ENCODE measurements at regions not wholly inside any gene's neighbourhood (a gene's known extent, or its start where the extent isn't known, plus 50 kb on each side); places are given as distances from the start of the nearest gene placed in this dataset.

GRCh38 chr9:88696501-88696900, 161.5 kb downstream of the NXNL2 start:
- DNase-seq, result no peak

GRCh38 chr9:88697764-88698432, 162.9 kb downstream of the NXNL2 start:
- DNase-seq, result no peak

DNA sequence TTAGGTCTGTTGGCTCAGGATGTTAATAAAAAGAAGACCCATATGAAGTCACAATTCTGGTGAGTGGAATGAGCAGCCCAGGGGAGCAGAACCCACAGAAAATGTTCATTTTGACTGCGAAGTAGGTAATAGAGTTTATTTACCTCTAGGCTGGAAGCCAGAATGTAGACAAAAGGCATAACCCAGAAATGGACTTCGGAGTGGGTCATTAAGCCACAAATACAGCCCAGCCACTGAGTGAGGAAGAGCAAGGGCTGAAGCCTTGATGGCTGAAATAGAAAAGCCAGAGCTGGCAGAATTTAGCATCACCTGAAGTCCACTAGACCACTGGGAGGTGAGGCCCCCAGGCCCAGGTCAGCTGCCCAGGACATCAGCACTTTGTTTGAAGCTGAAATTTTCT, 168.0 kb downstream of the NXNL2 start:
- DNase-seq, result no peak

DNA sequence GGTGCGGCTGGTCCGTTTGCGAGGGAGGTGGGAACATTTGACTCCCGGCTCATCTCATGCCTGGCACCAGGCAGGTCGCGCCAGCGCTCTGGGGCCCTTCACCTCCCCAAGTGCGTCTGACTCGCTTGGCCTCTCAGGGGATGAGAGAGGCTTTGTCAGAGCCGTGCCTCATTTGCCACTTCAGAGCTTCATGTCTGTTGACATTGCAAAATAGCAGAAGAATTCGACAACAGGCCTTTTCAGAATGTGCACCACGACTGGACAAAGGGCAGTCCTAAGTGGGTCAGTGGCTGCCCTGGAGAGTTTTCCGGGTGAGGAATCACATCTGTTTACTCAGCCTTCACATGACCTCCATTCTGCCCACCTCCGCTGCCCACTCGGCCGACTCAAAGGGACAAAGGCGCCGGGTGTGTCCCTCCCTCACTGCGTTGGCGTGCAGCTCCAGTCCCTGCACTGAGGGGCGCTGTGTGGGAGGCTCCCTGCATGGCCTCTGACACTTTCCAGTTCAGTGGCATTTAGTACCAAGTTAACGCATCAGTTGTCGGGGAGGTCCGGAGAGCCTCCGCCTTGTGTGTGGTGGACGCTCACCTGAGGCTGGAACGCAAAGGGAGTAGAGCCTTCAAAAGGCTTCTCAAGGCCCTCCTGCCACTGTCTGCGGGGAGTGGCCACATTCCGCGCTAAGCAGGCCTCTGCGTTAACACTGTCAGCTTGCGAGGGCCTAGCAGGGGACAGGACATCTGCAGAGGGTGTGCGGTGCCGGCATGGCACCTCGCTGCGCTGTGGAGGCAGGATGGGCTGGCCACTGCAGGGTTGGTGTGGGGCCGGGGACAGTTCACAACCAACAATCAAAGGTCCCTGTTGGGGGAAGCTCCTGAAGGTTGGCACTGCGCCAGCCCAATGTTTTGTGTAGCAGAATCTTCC, 171.5 kb downstream of the NXNL2 start:
- no peak for DNase-seq

GRCh38 chr9:88710449-88710848, 175.5 kb downstream of the NXNL2 start:
- no peak for DNase-seq

GRCh38 chr9:88711719-88712118, 176.7 kb downstream of the NXNL2 start:
- DNase-seq, result no peak

- no peak for DNase-seq
These were observed 177.5 kb downstream of the NXNL2 start for GRCh38 chr9:88712484-88712883.

- DNase-seq, result no peak
These were observed 178.0 kb downstream of the NXNL2 start for GRCh38 chr9:88713010-88713409.

DNA sequence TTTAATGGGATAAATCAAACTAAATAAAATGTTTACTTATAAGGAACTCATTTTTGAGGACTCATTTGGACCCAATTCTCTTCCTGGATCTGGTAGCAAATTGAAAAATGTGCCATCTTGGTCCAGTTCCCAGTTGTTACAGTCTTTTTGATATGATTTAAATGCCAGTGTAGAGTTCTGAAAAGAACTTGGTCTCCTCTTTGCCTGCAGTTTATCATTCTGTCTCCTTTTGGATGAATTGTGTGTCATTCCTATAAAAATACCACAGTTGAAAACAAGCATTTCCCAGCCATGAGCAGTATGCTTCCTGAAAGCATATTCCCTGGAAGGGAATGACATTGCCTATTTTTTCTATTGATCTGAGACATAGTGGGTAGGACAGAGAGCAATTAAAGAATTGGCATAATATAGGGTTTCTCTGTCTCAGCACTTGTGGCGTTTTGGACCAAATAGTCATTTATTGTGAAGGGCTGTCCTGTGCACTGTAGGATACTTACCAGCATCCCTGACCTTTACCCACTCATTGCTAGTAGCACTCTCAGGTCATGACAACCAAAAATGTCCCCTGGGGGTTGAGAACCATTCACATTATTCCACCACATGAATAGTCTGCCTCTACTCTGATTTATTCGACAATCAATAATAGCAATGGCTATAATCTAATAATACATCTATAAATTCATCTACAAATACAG, 181.8 kb downstream of the NXNL2 start:
- no peak for DNase-seq

GRCh38 chr9:88721025-88721424, 186.0 kb downstream of the NXNL2 start:
- no peak for DNase-seq

DNA sequence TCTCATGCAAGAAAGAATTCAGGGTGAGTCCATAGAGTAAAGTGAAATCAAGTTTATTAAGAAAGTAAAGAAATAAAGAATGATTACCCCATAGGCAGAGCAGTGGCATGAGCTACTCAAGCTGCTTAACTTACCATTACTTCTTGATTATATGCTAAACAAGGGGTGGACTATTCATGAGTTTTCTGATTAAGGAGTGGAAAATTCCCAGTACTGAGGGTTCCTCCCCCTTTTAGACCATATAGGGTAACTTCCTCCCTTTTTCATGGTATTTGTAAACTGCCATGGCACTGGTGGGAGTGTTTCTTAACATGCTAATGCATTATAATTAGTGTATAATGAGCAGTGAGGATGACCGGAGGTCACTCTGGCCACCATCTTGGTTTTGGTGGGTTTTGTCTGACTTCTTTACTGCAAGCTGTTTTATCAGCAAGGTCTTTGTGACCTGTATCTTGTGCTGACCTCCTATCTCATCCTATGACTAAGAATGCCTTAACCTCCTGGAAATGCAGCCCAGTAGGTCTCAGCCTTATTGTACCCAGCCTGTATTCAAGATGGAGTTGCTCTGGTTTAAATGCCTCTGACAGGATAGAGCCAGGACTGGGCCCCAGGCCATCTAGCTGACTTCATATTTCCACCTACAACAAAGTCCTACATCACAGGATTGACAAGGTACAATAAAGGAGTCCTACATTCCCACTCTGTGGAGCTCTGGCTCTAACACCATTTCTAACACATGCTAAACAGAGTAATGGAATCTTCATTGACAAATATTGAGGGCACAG, 186.7 kb downstream of the NXNL2 start:
- no peak for DNase-seq

- DNase-seq, result no peak
These were observed 187.8 kb downstream of the NXNL2 start for GRCh38 chr9:88722753-88723152.

GRCh38 chr9:88723751-88724150, 188.8 kb downstream of the NXNL2 start:
- DNase-seq, result no peak

DNA sequence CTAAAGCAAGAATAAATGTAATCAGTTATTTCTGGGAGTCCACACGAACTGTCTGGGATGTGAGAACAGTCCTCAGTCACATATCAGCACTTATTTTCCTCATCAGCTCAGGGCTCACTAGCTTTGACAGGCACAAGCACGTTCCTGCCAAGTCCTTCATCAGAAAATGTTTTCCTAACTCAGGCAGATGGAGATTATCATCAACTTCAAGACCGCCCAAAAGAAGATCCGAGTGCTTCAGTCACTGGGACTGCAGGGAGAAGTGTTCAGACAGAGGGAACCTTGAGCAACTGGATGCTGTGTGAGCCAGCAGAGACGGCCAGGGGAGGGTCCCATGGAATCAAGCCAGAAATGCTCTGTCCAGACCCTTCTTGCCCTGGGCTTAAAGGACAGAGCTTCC, 189.4 kb downstream of the NXNL2 start:
- DNase-seq, result no peak

DNA sequence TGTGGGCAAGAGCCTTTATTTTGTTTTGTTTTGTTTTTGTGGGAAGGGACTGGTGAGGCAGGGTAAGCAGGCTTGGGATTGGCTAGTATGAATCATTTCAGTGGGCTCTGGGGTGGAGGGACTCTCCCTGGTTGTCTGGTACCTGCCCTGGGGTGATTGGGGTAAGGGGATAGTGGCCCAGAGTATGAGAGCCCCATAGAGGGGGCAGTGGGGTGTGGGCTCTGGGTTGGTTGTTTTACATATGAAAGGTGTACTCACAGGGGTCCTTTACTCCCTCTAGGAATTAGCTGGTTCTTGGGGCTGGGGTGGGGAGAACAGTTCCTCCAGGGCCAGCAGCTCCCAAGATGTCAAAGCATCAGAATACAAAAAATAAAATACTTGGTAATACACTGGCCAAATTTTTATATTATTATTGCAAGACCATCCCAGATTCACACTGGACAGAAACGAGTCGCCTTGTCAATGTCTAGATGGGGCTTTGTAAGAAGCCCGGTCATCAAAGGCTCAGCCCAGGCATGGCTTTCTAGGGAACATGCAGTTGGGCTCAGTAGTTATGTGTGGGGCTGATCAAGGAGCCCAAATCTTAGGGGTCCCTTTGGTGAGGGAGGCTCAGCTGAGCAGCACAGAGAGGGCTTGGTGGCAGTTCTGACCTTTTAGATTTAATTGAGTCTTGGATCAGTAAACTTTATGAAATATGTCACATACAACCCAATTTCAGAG, 190.5 kb downstream of the NXNL2 start:
- DNase-seq, result no peak

DNA sequence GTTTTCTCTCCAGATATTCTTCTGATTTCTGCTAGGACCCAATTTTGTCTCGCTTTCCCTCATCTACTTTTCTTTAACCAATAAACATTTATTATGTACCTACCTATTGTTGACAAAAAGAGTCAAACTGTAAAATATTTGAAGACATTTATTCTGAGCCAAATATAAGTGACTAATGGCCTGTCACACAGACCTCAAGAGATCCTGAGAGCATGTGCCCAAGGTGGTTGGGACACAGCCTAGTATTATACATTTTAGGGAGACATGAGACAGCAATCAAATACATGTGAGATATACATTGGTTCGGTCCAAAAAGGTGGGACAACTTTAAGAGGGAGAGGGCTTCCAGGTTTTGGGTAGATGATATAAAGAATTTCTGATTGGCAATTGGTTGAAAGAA, 191.8 kb downstream of the NXNL2 start:
- no peak for DNase-seq

- DNase-seq, result no peak
These were observed 195.8 kb downstream of the NXNL2 start for GRCh38 chr9:88730780-88731179.

DNA sequence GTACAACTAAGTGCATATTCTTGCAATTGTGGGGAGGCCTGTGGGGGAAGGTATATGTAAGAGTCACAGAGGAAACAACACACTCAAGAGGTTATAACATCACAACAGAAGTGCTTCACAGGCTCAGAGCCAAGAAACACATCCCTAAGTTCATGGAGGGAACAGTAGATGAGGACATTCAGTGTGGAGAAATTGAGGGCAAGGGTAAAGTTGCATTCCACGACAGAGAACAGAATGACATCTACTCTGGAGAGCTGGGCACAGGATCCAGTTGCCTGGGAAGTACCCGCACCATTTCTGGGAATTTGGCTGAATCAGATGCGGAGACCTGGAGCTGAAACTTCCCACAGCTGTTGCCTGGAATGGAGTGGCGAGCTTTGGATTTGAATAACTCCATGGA, 197.2 kb downstream of the NXNL2 start:
- no peak for DNase-seq

- no peak for DNase-seq
These were observed 198.9 kb downstream of the NXNL2 start for GRCh38 chr9:88733651-88734421.

- DNase-seq, result no peak
These were observed 199.5 kb downstream of the NXNL2 start for GRCh38 chr9:88734527-88734926.

DNA sequence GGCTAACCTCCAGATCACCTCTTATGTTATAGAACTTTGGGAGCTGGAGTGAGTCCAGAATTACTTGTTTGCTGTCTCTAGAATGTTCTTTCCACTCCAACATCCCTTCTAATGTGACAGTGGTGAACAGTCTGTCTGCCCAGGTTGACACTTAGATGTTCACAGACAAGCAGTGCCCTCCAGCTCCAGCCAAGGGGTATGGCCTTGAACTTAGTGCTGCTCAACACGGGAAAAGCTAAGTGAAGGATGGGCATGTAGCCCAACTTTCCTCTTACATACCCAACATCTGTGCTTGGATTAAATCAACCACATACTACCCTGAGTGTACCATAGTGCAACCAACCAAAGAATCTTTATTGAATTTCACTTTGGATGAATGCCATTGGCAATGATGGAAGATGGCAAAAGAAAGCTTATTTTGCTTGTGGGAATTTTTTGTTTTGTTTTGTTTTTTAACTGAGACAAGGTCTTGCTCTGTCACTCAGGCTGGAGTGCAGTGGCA, 201.2 kb downstream of the NXNL2 start:
- no peak for DNase-seq

All from CD4-positive, alpha-beta T cell treated with Interleukin-10 for 1 hour (primary cell).